ENCODE measurements at regions not wholly inside any gene's neighbourhood (a gene's known extent, or its start where the extent isn't known, plus 50 kb on each side); places are given as distances from the start of the nearest gene placed in this dataset.
"Not testable (repeated sequence)": the region's sequence is repeated elsewhere in the genome, so short reads cannot be mapped to it uniquely, and the experiment has no call there.

GRCh38 chr18:77407733-77408132, 158.1 kb downstream of the GALR1 start:
- no peak overlapping the region for H3K27ac ChIP-seq (ENCODE audit: low read depth, low read length)
- H3K4me2 ChIP-seq (ENCODE audit: low read length) = no peak overlapping the region
- H3K79me2 ChIP-seq (ENCODE audit: control insufficient read depth, low read length) = no peaks in the 10 kb centered on the region
- no peaks in the 10 kb centered on the region for H3K36me3 ChIP-seq (ENCODE audit: control insufficient read depth, low read length)
- H3K27me3 ChIP-seq (ENCODE audit: control insufficient read depth, low read length) = no peaks in the 10 kb centered on the region
- H4K20me1 ChIP-seq (ENCODE audit: control insufficient read depth, insufficient read depth, low read depth, low read length) = no peaks in the 10 kb centered on the region
- no peaks in the 10 kb centered on the region for H3F3A ChIP-seq (ENCODE audit: control insufficient read depth, insufficient read depth)
- H3K9me2 ChIP-seq (replicated peaks; ENCODE audit: control insufficient read depth, low read length) = no peaks in the 10 kb centered on the region
- H3K9me3 ChIP-seq (ENCODE audit: control insufficient read depth, insufficient read depth, low read length) = no peaks in the 10 kb centered on the region
- no peak overlapping the region for H3K4me3 ChIP-seq (ENCODE audit: low read length)
- no peaks in the 10 kb centered on the region for H3K4me1 ChIP-seq (ENCODE audit: control insufficient read depth, low read length)
- TF ChIP-seq EZH2phosphoT487 (IDR thresholded peaks at IDR 0.05; ENCODE audit: borderline replicate concordance, low read length) = no peak
- no peak for TF ChIP-seq CTCF (IDR thresholded peaks at IDR 0.05; ENCODE audit: low read depth, low read length, poor library complexity, severe bottlenecking)

GRCh38 chr18:77421546-77421945, 171.9 kb downstream of the GALR1 start:
- H4K20me1 ChIP-seq (ENCODE audit: control insufficient read depth, insufficient read depth, low read depth, low read length); H3K4me3 ChIP-seq (ENCODE audit: low read length); H3K79me2 ChIP-seq (ENCODE audit: control insufficient read depth, low read length); H3K9me2 ChIP-seq (replicated peaks; ENCODE audit: control insufficient read depth, low read length); H3K27me3 ChIP-seq (ENCODE audit: control insufficient read depth, low read length); H3K9me3 ChIP-seq (ENCODE audit: control insufficient read depth, insufficient read depth, low read length); H3K27ac ChIP-seq (ENCODE audit: low read depth, low read length); H3K4me2 ChIP-seq (ENCODE audit: low read length); H3K36me3 ChIP-seq (ENCODE audit: control insufficient read depth, low read length); H3K4me1 ChIP-seq (ENCODE audit: control insufficient read depth, low read length); H3F3A ChIP-seq (ENCODE audit: control insufficient read depth, insufficient read depth): not testable (repeated sequence)

- Histone ChIP-seq H3K4me3 (ENCODE audit: low read length) (no peak overlapping the region), H3K4me1 (ENCODE audit: control insufficient read depth, low read length) (no peaks in the 10 kb centered on the region), H3K79me2 (ENCODE audit: control insufficient read depth, low read length) (no peaks in the 10 kb centered on the region), H3K9me2 (replicated peaks; ENCODE audit: control insufficient read depth, low read length) (no peaks in the 10 kb centered on the region), H3K9me3 (ENCODE audit: control insufficient read depth, insufficient read depth, low read length) (no peaks in the 10 kb centered on the region), H4K20me1 (ENCODE audit: control insufficient read depth, insufficient read depth, low read depth, low read length) (no peaks in the 10 kb centered on the region), H3K27ac (ENCODE audit: low read depth, low read length) (no peak overlapping the region), H3K36me3 (ENCODE audit: control insufficient read depth, low read length) (no peaks in the 10 kb centered on the region), H3F3A (ENCODE audit: control insufficient read depth, insufficient read depth) (no peaks in the 10 kb centered on the region), H3K4me2 (ENCODE audit: low read length) (no peak overlapping the region), H3K27me3 (ENCODE audit: control insufficient read depth, low read length) (no peaks in the 10 kb centered on the region)
- TF ChIP-seq CTCF (IDR thresholded peaks at IDR 0.05; ENCODE audit: low read depth, low read length, poor library complexity, severe bottlenecking) (peak; percentile 22), EZH2phosphoT487 (IDR thresholded peaks at IDR 0.05; ENCODE audit: borderline replicate concordance, low read length) (no peak)
Observed at GRCh38 chr18:77422974-77423867, 173.6 kb downstream of the GALR1 start.

GRCh38 chr18:77433076-77433475, 183.4 kb downstream of the GALR1 start:
- no peaks in the 10 kb centered on the region for H3K27me3 ChIP-seq (ENCODE audit: control insufficient read depth, low read length)
- H3K4me1 ChIP-seq (ENCODE audit: control insufficient read depth, low read length) = no peaks in the 10 kb centered on the region
- no peaks in the 10 kb centered on the region for H3K36me3 ChIP-seq (ENCODE audit: control insufficient read depth, low read length)
- no peak overlapping the region for H3K4me3 ChIP-seq (ENCODE audit: low read length)
- no peaks in the 10 kb centered on the region for H3K79me2 ChIP-seq (ENCODE audit: control insufficient read depth, low read length)
- no peak overlapping the region for H3K27ac ChIP-seq (ENCODE audit: low read depth, low read length)
- no peaks in the 10 kb centered on the region for H3K9me3 ChIP-seq (ENCODE audit: control insufficient read depth, insufficient read depth, low read length)
- H3K9me2 ChIP-seq (replicated peaks; ENCODE audit: control insufficient read depth, low read length) = no peaks in the 10 kb centered on the region
- no peaks in the 10 kb centered on the region for H4K20me1 ChIP-seq (ENCODE audit: control insufficient read depth, insufficient read depth, low read depth, low read length)
- no peaks in the 10 kb centered on the region for H3F3A ChIP-seq (ENCODE audit: control insufficient read depth, insufficient read depth)
- no peak for TF ChIP-seq EZH2phosphoT487 (IDR thresholded peaks at IDR 0.05; ENCODE audit: borderline replicate concordance, low read length)
- no peak for TF ChIP-seq CTCF (IDR thresholded peaks at IDR 0.05; ENCODE audit: low read depth, low read length, poor library complexity, severe bottlenecking)
- no peak overlapping the region for H3K4me2 ChIP-seq (ENCODE audit: low read length)
